Activated naive CD8-positive, alpha-beta T cell treated with anti-CD3 and anti-CD28 coated beads, Interleukin-2, amount 50 U/mL, for 24 hours (primary cell): ENCODE measurements at regions not wholly inside any gene's neighbourhood (a gene's known extent, or its start where the extent isn't known, plus 50 kb on each side); places are given as distances from the start of the nearest gene placed in this dataset.
A peak's percentile ranks its signal among the peaks of the same experiment; 100 is the strongest.

Experiments
- ATAC-seq: fragments of 150-1000 bp; cut with Tn5 transposase; one replicate; pipeline ENCODE4 v1.10.0; 2021
- DNase-seq: peaks from one replicate; pipeline ENCODE4 v3.0.0; 2021
- H3K27ac Mint-ChIP-seq: one replicate; pipeline ENCODE4 v1.8.0; 2021; ENCODE audit warnings: mild to moderate bottlenecking, mixed read lengths
- H3K27me3 Mint-ChIP-seq: one replicate; pipeline ENCODE4 v1.8.0; 2021; ENCODE audit warnings: mixed read lengths
- H3K36me3 Mint-ChIP-seq: one replicate; pipeline ENCODE4 v1.8.0; 2021; ENCODE audit warnings: low read depth, mixed read lengths
- H3K4me1 Mint-ChIP-seq: one replicate; pipeline ENCODE4 v1.8.0; 2021; ENCODE audit warnings: mixed read lengths
- H3K4me3 Mint-ChIP-seq: one replicate; pipeline ENCODE4 v1.8.0; 2021; ENCODE audit warnings: mild to moderate bottlenecking, moderate library complexity, mixed read lengths
- H3K9me3 Mint-ChIP-seq: one replicate; pipeline ENCODE4 v1.8.0; 2021; ENCODE audit warnings: mixed read lengths

GRCh38 chr13:74032325-74032724 is 101.9 kb downstream of the KLF12 start:
- Mint-ChIP-seq H3K4me1 (peaks cover 56% of the 10 kb centered on the region), H3K36me3 (peaks cover 9% of the 10 kb centered on the region), H3K27me3 (no peaks in the 10 kb centered on the region), H3K27ac (no peak overlapping the region), H3K9me3 (no peaks in the 10 kb centered on the region), H3K4me3 (no peak overlapping the region)
- ATAC-seq (no peak), DNase-seq (no peak)

GRCh38 chr13:74027161-74027779 is 106.9 kb downstream of the KLF12 start:
- ATAC-seq: no peak
- H3K27me3 Mint-ChIP-seq: no peaks in the 10 kb centered on the region

GRCh38 chr13:74026753-74027152 is 107.5 kb downstream of the KLF12 start:
- H3K4me3 Mint-ChIP-seq: peak overlapping the region; percentile 72
- peaks cover 13% of the 10 kb centered on the region for H3K9me3 Mint-ChIP-seq
- peaks cover 22% of the 10 kb centered on the region for H3K36me3 Mint-ChIP-seq
- peaks cover 82% of the 10 kb centered on the region for H3K4me1 Mint-ChIP-seq
- ATAC-seq (peak; percentile 98), DNase-seq (peak; percentile 63)
- peak overlapping the region; percentile 88 for H3K27ac Mint-ChIP-seq
- no peaks in the 10 kb centered on the region for H3K27me3 Mint-ChIP-seq

More at GRCh38 chr13:74027161-74027779, 106.9 kb downstream of the KLF12 start:
- Mint-ChIP-seq H3K4me3 (peak overlapping the region; percentile 72), H3K9me3 (peaks cover 9% of the 10 kb centered on the region), H3K36me3 (peaks cover 17% of the 10 kb centered on the region), H3K27ac (peak overlapping the region; percentile 88), H3K4me1 (peaks cover 80% of the 10 kb centered on the region)
- DNase-seq: no peak

- H3K4me3 Mint-ChIP-seq: no peak overlapping the region
- peaks cover 77% of the 10 kb centered on the region for H3K4me1 Mint-ChIP-seq
- ATAC-seq (peak; percentile 16), DNase-seq (no peak)
- peaks cover 26% of the 10 kb centered on the region for H3K36me3 Mint-ChIP-seq
- peaks cover 13% of the 10 kb centered on the region for H3K9me3 Mint-ChIP-seq
- no peaks in the 10 kb centered on the region for H3K27me3 Mint-ChIP-seq
- H3K27ac Mint-ChIP-seq: peak overlapping the region; percentile 52
Observed at GRCh38 chr13:74025369-74025768, 108.8 kb downstream of the KLF12 start.

- Mint-ChIP-seq H3K9me3 (peaks cover 13% of the 10 kb centered on the region), H3K4me1 (peaks cover 76% of the 10 kb centered on the region), H3K27ac (peak overlapping the region; percentile 50), H3K27me3 (no peaks in the 10 kb centered on the region), H3K36me3 (peaks cover 28% of the 10 kb centered on the region), H3K4me3 (no peak overlapping the region)
- DNase-seq (no peak), ATAC-seq (no peak)
Observed at GRCh38 chr13:74024856-74025255, 109.3 kb downstream of the KLF12 start.

- peaks cover 28% of the 10 kb centered on the region for H3K36me3 Mint-ChIP-seq
- peak overlapping the region; percentile 50 for H3K27ac Mint-ChIP-seq
- DNase-seq (no peak), ATAC-seq (no peak)
- H3K4me3 Mint-ChIP-seq: no peak overlapping the region
- H3K4me1 Mint-ChIP-seq: peaks cover 73% of the 10 kb centered on the region
- no peaks in the 10 kb centered on the region for H3K27me3 Mint-ChIP-seq
- peaks cover 13% of the 10 kb centered on the region for H3K9me3 Mint-ChIP-seq
Observed at GRCh38 chr13:74024314-74024713, 109.9 kb downstream of the KLF12 start.

- DNase-seq (no peak), ATAC-seq (no peak)
- Mint-ChIP-seq H3K4me3 (no peak overlapping the region), H3K27me3 (no peaks in the 10 kb centered on the region), H3K27ac (no peak overlapping the region), H3K36me3 (peaks cover 28% of the 10 kb centered on the region), H3K9me3 (peaks cover 13% of the 10 kb centered on the region), H3K4me1 (peaks cover 68% of the 10 kb centered on the region)
Observed at GRCh38 chr13:74023484-74023883, 110.7 kb downstream of the KLF12 start.

- no peak for ATAC-seq
- peaks cover 13% of the 10 kb centered on the region for H3K9me3 Mint-ChIP-seq
- H3K27me3 Mint-ChIP-seq: no peaks in the 10 kb centered on the region
- DNase-seq: no peak
- H3K4me3 Mint-ChIP-seq: no peak overlapping the region
- H3K36me3 Mint-ChIP-seq: peaks cover 28% of the 10 kb centered on the region
- peaks cover 66% of the 10 kb centered on the region for H3K4me1 Mint-ChIP-seq
- no peak overlapping the region for H3K27ac Mint-ChIP-seq
Observed at GRCh38 chr13:74021505-74021904, 112.7 kb downstream of the KLF12 start.

GRCh38 chr13:74018062-74018431 is 116.2 kb downstream of the KLF12 start:
- ATAC-seq (no peak), DNase-seq (no peak)
- Mint-ChIP-seq H3K36me3 (peaks cover 21% of the 10 kb centered on the region), H3K27ac (no peak overlapping the region), H3K9me3 (peaks cover 9% of the 10 kb centered on the region), H3K4me3 (no peak overlapping the region), H3K4me1 (peaks cover 44% of the 10 kb centered on the region), H3K27me3 (no peaks in the 10 kb centered on the region)

- Mint-ChIP-seq H3K36me3 (peaks cover 15% of the 10 kb centered on the region), H3K27ac (no peak overlapping the region), H3K4me1 (peaks cover 45% of the 10 kb centered on the region), H3K27me3 (no peaks in the 10 kb centered on the region), H3K9me3 (peaks cover 5% of the 10 kb centered on the region), H3K4me3 (no peak overlapping the region)
- no peak for DNase-seq
- no peak for ATAC-seq
Observed at GRCh38 chr13:74017301-74018061, 116.7 kb downstream of the KLF12 start.

GRCh38 chr13:74015137-74015536 is 119.1 kb downstream of the KLF12 start:
- no peak overlapping the region for H3K27ac Mint-ChIP-seq
- no peak overlapping the region for H3K4me3 Mint-ChIP-seq
- peak; percentile 43 for ATAC-seq
- H3K9me3 Mint-ChIP-seq: no peaks in the 10 kb centered on the region
- H3K36me3 Mint-ChIP-seq: no peaks in the 10 kb centered on the region
- no peak for DNase-seq
- no peaks in the 10 kb centered on the region for H3K27me3 Mint-ChIP-seq
- H3K4me1 Mint-ChIP-seq: peaks cover 42% of the 10 kb centered on the region

- Mint-ChIP-seq H3K36me3 (peaks cover 7% of the 10 kb centered on the region), H3K9me3 (no peaks in the 10 kb centered on the region), H3K4me1 (peaks cover 42% of the 10 kb centered on the region), H3K4me3 (no peak overlapping the region), H3K27me3 (no peaks in the 10 kb centered on the region), H3K27ac (no peak overlapping the region)
- DNase-seq: no peak
- no peak for ATAC-seq
Observed at GRCh38 chr13:74009100-74009668, 125.0 kb downstream of the KLF12 start.

- Mint-ChIP-seq H3K9me3 (no peaks in the 10 kb centered on the region), H3K36me3 (peaks cover 7% of the 10 kb centered on the region), H3K27ac (no peak overlapping the region), H3K27me3 (no peaks in the 10 kb centered on the region), H3K4me3 (no peak overlapping the region), H3K4me1 (peaks cover 40% of the 10 kb centered on the region)
- DNase-seq (no peak), ATAC-seq (no peak)
Observed at GRCh38 chr13:74006666-74007065, 127.5 kb downstream of the KLF12 start.

- H3K27ac Mint-ChIP-seq: no peak overlapping the region
- H3K9me3 Mint-ChIP-seq: no peaks in the 10 kb centered on the region
- peaks cover 37% of the 10 kb centered on the region for H3K4me1 Mint-ChIP-seq
- H3K4me3 Mint-ChIP-seq: no peak overlapping the region
- peaks cover 7% of the 10 kb centered on the region for H3K36me3 Mint-ChIP-seq
- ATAC-seq (no peak), DNase-seq (no peak)
- no peaks in the 10 kb centered on the region for H3K27me3 Mint-ChIP-seq
Observed at GRCh38 chr13:74005320-74006157, 128.7 kb downstream of the KLF12 start.
